Lung (tissue), 11 donors: ENCODE measurements at regions not wholly inside any gene's neighbourhood (a gene's known extent, or its start where the extent isn't known, plus 50 kb on each side); places are given as distances from the start of the nearest gene placed in this dataset.

Source experiments
- ATAC-seq: fragments of 200-7000 bp; cut with Tn5 transposase; one replicate; pipeline ENCODE4 v1.9.1; 2020; ENCODE audit warnings: moderate number of reproducible peaks; ENCODE audit not compliant: insufficient read depth, low FRiP score
- DNase-seq, 3 donors: peaks; one replicate each; pipeline ENCODE4 v3.0.0-alpha.2; 2013 to 2017
- H3K27ac ChIP-seq, 2 donors: one replicate each; pipeline ENCODE4 v1.5.1; 2013; ENCODE audit warnings: mild to moderate bottlenecking in 2 of 2, moderate library complexity in 2 of 2, control low read depth in 1 of 2, inconsistent platforms in 1 of 2, low read depth in 1 of 2, low read length in 1 of 2
- H3K27me3 ChIP-seq, 3 donors: one replicate each; pipeline ENCODE4 v1.5.1; 2013; ENCODE audit warnings: low read length in 2 of 3; ENCODE audit not compliant: control insufficient read depth in 3 of 3, insufficient read depth in 3 of 3
- H3K36me3 ChIP-seq, 4 donors: one replicate each; pipeline ENCODE4 v1.5.1; 2013; ENCODE audit warnings: low read length in 4 of 4, mild to moderate bottlenecking in 1 of 4, moderate library complexity in 1 of 4; ENCODE audit not compliant: control insufficient read depth in 4 of 4, insufficient read depth in 4 of 4
- H3K4me1 ChIP-seq, 5 donors: one replicate each; pipeline ENCODE4 v1.5.1; 2013; ENCODE audit warnings: low read length in 5 of 5, mild to moderate bottlenecking in 2 of 5, moderate library complexity in 1 of 5; ENCODE audit not compliant: control insufficient read depth in 5 of 5, insufficient read depth in 5 of 5
- H3K4me3 ChIP-seq: one replicate; pipeline ENCODE4 v1.5.1; 2013; ENCODE audit warnings: mild to moderate bottlenecking, control low read depth, moderate library complexity
- H3K9ac ChIP-seq, 2 donors: one replicate each; pipeline ENCODE4 v1.5.1; 2013; ENCODE audit warnings: low read length in 2 of 2, control low read depth in 1 of 2; ENCODE audit not compliant: insufficient read depth in 1 of 2
- H3K9me3 ChIP-seq, 4 donors: one replicate each; pipeline ENCODE4 v1.5.1; 2013; ENCODE audit warnings: low read length in 3 of 4, mild to moderate bottlenecking in 1 of 4, moderate library complexity in 1 of 4; ENCODE audit not compliant: control insufficient read depth in 4 of 4, insufficient read depth in 3 of 4
- WGBS, 2 donors: extraction: QIAGEN DNeasy Blood & Tissue Kit; methylation state at CpG; one replicate each; pipeline ENCODE4 v1.1.7; 2013; 5-methylcytosine and 5-hydroxymethylcytosine counted together
- TF ChIP-seq, protein P1 (sequence below): IDR thresholded peaks from 2 replicates; pipeline ENCODE4 v1.5.1; 2012; ENCODE audit warnings: mild to moderate bottlenecking; ENCODE audit errors: control extremely low read depth, extremely low read depth
- donor health status: control.
- donor health status: control.
- donor health status: Bipolar disorder and iron deficiency.
- donor health status: healthy.
- donor health status: DM: yes; HTN: yes; CAD: no.

DNA sequence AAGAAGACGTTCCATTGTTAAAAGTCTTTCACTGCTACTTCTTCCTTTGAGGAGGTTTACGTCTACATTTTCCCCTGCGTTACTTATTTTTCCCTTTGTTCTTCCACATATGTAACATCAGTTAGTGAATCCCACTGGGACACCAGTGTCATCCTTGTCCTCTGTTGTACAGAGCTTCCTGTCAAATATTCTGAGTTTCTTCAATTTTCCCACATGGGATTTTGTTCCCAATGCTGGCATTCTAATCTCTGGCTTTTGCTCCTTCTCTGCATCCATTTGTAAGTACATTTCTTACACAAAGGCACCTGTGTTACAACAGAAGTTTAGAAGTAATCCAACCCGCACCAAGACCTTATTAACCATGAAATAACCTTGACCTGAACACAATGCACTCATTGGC lies 627.4 kb upstream of the PFKP start:
- no peaks in the 10 kb centered on the region for H3K27me3 ChIP-seq
- H3K4me1 ChIP-seq: peaks cover 0 to 7% (median 0%) of the 10 kb centered on the region in 5 donors
- H3K27ac ChIP-seq: no peak overlapping the region
- H3K9me3 ChIP-seq: peaks cover 0 to 3% (median 0%) of the 10 kb centered on the region in 4 donors
- WGBS, 2 donors: 80 to 90% methylated on average over 4 of the region's 4 CpGs
- no peak overlapping the region for H3K4me3 ChIP-seq
- no peaks in the 10 kb centered on the region for H3K36me3 ChIP-seq
- no peak overlapping the region for H3K9ac ChIP-seq
- ATAC-seq (no peak), DNase-seq (no peak)
- TF ChIP-seq, protein P1, sequence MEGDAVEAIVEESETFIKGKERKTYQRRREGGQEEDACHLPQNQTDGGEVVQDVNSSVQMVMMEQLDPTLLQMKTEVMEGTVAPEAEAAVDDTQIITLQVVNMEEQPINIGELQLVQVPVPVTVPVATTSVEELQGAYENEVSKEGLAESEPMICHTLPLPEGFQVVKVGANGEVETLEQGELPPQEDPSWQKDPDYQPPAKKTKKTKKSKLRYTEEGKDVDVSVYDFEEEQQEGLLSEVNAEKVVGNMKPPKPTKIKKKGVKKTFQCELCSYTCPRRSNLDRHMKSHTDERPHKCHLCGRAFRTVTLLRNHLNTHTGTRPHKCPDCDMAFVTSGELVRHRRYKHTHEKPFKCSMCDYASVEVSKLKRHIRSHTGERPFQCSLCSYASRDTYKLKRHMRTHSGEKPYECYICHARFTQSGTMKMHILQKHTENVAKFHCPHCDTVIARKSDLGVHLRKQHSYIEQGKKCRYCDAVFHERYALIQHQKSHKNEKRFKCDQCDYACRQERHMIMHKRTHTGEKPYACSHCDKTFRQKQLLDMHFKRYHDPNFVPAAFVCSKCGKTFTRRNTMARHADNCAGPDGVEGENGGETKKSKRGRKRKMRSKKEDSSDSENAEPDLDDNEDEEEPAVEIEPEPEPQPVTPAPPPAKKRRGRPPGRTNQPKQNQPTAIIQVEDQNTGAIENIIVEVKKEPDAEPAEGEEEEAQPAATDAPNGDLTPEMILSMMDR: no peak

DNA sequence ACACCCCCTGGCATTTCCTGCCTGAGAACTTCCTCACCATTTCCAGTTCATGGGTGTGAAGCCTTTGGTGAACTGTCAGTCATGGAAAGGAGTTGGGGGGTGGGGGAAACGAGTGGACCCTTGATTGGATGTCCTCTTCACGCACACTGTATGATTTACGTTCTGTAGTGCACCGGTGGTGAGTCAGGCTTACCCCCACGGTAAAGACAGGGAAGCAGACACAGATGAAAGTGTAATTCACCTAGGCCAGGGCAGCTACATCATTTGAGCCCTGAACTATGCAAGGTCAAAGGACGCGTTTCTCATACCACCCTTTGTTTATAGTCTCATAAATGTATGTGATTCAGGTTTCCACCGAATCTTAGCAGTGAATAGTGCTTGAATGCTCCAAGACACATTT lies 628.3 kb upstream of the PFKP start:
- no peaks in the 10 kb centered on the region for H3K27me3 ChIP-seq
- ATAC-seq: no peak
- TF ChIP-seq, protein P1: no peak
- H3K4me1 ChIP-seq: peaks cover 0 to 7% (median 0%) of the 10 kb centered on the region in 5 donors
- no peak overlapping the region for H3K4me3 ChIP-seq
- H3K9me3 ChIP-seq: peaks cover 0 to 3% (median 0%) of the 10 kb centered on the region in 4 donors
- DNase-seq: no peak
- H3K27ac ChIP-seq: no peak overlapping the region
- WGBS, 2 donors: 57 to 59% methylated on average over 8 of the region's 8 CpGs
- H3K36me3 ChIP-seq: no peaks in the 10 kb centered on the region
- no peak overlapping the region for H3K9ac ChIP-seq

DNA sequence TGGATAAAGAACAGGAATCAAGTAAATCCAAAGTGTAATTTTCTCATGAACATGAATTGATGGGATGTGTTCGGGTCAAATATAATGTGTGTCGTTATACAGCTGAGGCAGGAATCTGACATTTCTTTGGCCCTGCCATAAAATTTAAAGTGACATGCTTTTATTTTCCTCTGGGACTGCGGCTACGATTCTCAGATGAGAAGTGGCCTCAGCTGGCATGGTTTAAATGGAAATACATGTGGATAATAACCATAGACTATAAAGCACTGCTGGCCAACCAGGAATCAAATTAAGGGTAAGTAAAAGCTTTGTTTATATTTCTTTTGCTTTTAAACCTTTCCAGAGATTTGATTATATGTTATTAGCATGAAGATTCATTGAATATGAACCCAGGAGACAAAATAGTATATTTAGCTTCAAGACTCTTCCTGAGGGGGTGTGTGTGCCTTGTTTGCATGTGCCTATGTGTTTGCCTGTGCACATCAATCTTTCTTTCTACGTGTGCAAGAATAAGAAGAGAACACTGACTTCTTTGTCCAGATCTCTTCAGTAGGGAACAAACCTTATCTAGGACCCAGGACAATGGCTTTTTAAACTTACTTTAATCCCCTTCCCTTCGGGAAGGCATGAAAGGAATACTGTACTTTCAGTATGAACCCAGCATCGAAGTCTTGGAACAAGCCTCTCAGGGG lies 629.0 kb upstream of the PFKP start:
- no peak overlapping the region for H3K9ac ChIP-seq
- peaks cover 0 to 3% (median 0%) of the 10 kb centered on the region in 4 donors for H3K9me3 ChIP-seq
- no peak overlapping the region for H3K4me3 ChIP-seq
- TF ChIP-seq, protein P1: no peak
- H3K36me3 ChIP-seq: no peaks in the 10 kb centered on the region
- no peak overlapping the region for H3K27ac ChIP-seq
- no peak for ATAC-seq
- H3K27me3 ChIP-seq: no peaks in the 10 kb centered on the region
- no peak for DNase-seq
- peaks cover 0 to 7% (median 0%) of the 10 kb centered on the region in 5 donors for H3K4me1 ChIP-seq
- WGBS, 2 donors: 60 to 77% methylated on average over 7 of the region's 7 CpGs
